ENCODE measurements at regions not wholly inside any gene's neighbourhood (a gene's known extent, or its start where the extent isn't known, plus 50 kb on each side); places are given as distances from the start of the nearest gene placed in this dataset.
"Not testable (repeated sequence)": the region's sequence is repeated elsewhere in the genome, so short reads cannot be mapped to it uniquely, and the experiment has no call there.

- Histone ChIP-seq H3K36me3 (no peaks in the 10 kb centered on the region), H3K4me1 (no peaks in the 10 kb centered on the region), H3K27me3 (ENCODE audit: low read depth) (no peaks in the 10 kb centered on the region), H3K27ac (replicated peaks) (no peak overlapping the region), H3K4me3 (no peak overlapping the region), H3K9me3 (replicated peaks) (no peaks in the 10 kb centered on the region)
- no peak for TF ChIP-seq CTCF (IDR thresholded peaks at IDR 0.05; ENCODE audit: borderline replicate concordance)
- no peak for DNase-seq
- intact Hi-C loops (cut with micrococcal nuclease): no loop called here
Measured at GRCh38 chr20:47444584-47444983, 57.1 kb upstream of the NCOA3 start.

- intact Hi-C loops (cut with micrococcal nuclease): no loop called here
- H3K9me3 ChIP-seq (replicated peaks): no peaks in the 10 kb centered on the region
Measured at GRCh38 chr20:47445291-47445690, 56.4 kb upstream of the NCOA3 start.

GRCh38 chr20:47447350-47448296, 54.1 kb upstream of the NCOA3 start:
- H3K27me3 ChIP-seq (ENCODE audit: low read depth); H3K4me1 ChIP-seq; H3K36me3 ChIP-seq; H3K27ac ChIP-seq (replicated peaks); H3K9me3 ChIP-seq (replicated peaks); DNase-seq; H3K4me3 ChIP-seq; intact Hi-C loops (cut with micrococcal nuclease): not testable (repeated sequence)

More at GRCh38 chr20:47445291-47445690, 56.4 kb upstream of the NCOA3 start:
- DNase-seq: no peak
- Histone ChIP-seq H3K36me3 (no peaks in the 10 kb centered on the region), H3K27ac (replicated peaks) (no peak overlapping the region), H3K4me1 (no peaks in the 10 kb centered on the region), H3K27me3 (ENCODE audit: low read depth) (no peaks in the 10 kb centered on the region), H3K4me3 (no peak overlapping the region)
- no peak for TF ChIP-seq CTCF (IDR thresholded peaks at IDR 0.05; ENCODE audit: borderline replicate concordance)

GRCh38 chr20:47448429-47448828, 53.3 kb upstream of the NCOA3 start:
- no peak overlapping the region for H3K4me3 ChIP-seq
- no peaks in the 10 kb centered on the region for H3K4me1 ChIP-seq
- H3K27ac ChIP-seq (replicated peaks): no peak overlapping the region
- no peak for TF ChIP-seq CTCF (IDR thresholded peaks at IDR 0.05; ENCODE audit: borderline replicate concordance)
- no peak for DNase-seq
- intact Hi-C loops (cut with micrococcal nuclease): no loop called here
- H3K9me3 ChIP-seq (replicated peaks): no peaks in the 10 kb centered on the region
- no peaks in the 10 kb centered on the region for H3K36me3 ChIP-seq
- H3K27me3 ChIP-seq (ENCODE audit: low read depth): no peaks in the 10 kb centered on the region

GRCh38 chr20:47451602-47451904, 50.1 kb upstream of the NCOA3 start:
- H3K36me3 ChIP-seq: no peaks in the 10 kb centered on the region
- H3K4me1 ChIP-seq: no peaks in the 10 kb centered on the region
- no peak overlapping the region for H3K4me3 ChIP-seq
- H3K27ac ChIP-seq (replicated peaks): no peak overlapping the region
- TF ChIP-seq CTCF (IDR thresholded peaks at IDR 0.05; ENCODE audit: borderline replicate concordance): no peak
- no peaks in the 10 kb centered on the region for H3K27me3 ChIP-seq (ENCODE audit: low read depth)
- no peak for DNase-seq
- no peaks in the 10 kb centered on the region for H3K9me3 ChIP-seq (replicated peaks)
- intact Hi-C loops (cut with micrococcal nuclease): no loop called here

Data from left ventricle myocardium inferior (tissue), 1 donor.